NCI-H748 (cell line): ENCODE measurements at regions not wholly inside any gene's neighbourhood (a gene's known extent, or its start where the extent isn't known, plus 50 kb on each side); places are given as distances from the start of the nearest gene placed in this dataset.

Source experiments
- DNase-seq: peaks from one replicate; lab custom pipeline; 2025; ENCODE audit not compliant: unreplicated experiment; lab: John Stamatoyannopoulos, UW

DNA sequence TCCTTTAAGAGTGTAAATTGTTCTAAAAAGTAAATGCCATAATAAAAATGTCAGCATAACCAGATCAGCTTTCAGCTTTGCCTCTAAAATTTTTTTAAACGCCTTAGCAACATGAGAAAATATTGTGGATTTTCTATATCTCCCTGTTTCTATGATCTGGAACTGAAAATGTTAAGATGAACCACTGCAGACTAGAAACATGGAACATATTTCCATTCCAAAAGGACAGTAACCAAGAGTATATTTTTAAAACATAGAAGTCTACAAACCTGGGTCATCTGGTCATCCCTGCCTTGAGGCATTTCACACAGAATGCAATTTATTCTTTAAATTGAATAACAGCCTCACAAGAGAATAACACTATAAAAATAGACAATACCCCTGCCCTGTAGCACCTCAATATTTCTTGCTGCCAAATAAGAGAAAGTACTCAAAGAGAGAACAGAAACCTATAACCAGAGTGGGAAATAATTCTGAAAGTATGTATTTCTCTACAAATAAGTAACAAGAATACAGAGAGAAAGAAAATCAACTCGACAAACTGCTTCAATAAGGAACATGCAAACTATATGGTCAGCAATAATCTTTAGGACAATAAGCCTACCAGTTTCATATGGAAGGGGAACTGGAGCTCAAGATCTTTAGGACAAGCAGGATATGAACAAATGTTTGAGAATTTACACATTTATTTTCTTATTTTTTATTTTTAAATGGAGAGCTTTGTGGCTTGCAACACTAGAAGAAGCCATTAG lies 949.0 kb downstream of the EPHA3 start:
- no peak for DNase-seq

DNA sequence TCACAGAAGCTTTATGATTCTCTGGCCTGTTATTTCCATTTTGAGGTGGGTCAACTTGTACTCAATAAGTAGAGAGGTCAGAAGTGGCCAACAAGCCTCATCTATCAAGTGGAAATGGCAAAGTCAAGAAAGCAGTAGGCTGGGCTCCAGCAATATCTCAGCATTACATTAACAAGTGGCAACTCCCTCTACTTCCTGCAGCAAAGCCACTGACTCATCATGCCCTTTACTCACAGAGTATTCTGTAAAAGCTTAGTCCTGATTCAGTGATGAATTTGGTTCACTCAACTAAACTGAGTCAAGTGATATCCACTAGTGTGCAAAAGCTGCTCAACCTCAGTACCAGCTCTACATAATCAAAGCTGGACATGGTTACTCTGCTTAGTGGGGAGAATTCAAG lies 954.6 kb downstream of the EPHA3 start:
- DNase-seq, result no peak

DNA sequence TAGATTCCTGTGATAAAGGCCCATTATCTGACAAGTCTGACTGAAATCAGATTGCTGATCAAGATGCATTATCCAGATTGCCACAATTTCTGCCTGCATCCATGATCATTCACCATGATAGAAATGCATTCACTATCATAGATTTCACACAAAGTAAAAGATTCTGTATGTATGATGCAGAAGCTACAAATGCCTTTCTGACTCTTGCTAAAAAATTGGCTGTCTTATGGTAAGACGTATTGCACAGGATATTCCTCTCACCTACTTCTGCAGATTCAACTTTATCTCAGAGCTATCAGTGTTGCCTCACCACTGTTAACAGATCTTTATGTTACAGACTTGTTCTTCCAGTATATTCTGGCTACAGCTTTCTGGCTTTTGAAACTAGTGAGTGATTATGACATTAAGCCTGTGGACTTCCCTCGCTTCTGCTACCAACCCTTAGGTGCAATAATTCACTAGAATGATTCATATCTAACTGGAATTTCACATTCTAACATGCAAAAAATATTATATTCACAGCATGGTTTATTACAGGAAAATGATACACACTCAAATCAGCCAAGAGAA lies 955.3 kb downstream of the EPHA3 start:
- no peak for DNase-seq

DNA sequence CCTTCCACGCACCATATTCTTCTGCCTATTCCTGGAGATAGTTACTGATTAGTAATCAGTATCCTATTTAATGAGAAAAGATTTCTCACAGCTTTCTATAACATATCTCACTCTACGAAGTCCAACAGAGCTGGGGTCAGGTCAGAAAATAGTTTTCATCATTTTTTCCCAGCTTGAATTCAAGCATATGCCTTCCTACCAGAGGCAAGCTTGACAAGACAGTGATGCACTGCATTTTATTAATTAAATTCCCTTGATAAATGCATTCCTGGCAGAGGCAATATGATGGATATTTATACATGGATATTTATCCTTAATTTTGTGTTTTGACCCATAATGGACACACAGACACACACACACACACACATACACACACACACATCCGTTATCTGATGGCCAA lies 961.4 kb downstream of the EPHA3 start:
- DNase-seq, result no peak

DNA sequence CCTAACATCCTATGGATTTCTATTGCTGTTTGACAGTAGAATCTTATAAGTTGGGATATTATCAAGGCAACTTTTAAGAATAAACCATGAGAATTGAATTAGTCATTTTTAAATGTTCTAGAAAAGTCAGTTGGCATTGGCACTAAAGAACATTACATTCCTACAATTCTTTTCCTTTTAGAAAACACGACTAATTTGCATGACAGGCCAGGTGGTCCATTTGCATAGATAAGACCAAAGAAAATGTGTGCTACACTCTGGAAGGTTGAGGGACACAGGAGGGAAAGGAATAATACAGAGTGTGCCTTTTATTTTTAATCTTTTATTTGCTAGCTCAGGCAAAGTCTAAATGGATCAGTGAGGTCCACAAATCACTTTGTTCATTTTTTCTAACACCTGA lies 962.3 kb downstream of the EPHA3 start:
- DNase-seq, result no peak

DNA sequence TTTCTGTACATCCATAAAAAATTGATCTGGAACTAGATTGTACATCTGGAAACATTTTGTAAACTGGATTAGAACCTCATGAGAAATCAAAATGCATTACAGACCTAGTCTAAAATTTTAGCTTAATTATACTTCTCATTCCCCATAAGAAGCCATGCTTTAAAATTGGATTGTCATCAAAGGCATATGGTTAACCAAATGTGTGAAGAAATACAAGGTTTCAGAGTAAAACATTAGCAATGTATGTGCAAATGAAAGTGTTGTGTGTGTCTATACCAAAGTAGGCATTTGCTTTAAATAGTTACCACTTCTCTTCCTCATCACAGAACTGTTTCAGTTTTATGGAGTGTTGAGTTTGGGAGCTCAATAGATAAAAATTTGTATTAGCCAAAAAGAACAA lies 968.7 kb downstream of the EPHA3 start:
- DNase-seq, result no peak

DNA sequence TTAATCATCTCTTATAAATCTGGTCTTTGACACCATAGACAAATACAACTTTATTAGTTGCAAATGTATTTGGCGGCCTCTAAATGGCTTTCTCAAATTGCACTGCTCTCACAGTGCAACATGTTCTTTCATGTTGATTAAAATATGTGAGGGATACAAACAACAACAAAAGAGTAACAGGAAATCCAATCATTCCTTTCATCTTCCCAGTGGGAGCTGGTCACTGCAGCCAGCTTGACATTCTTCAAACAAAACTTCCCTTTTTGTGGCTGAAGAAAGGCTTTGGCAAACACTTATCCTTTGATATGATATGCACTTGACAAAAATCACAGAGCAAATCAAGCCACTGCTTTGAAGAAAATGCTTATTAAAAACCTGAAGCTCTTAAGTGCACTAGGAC lies 973.6 kb downstream of the EPHA3 start:
- peak; percentile 63 for DNase-seq

DNA sequence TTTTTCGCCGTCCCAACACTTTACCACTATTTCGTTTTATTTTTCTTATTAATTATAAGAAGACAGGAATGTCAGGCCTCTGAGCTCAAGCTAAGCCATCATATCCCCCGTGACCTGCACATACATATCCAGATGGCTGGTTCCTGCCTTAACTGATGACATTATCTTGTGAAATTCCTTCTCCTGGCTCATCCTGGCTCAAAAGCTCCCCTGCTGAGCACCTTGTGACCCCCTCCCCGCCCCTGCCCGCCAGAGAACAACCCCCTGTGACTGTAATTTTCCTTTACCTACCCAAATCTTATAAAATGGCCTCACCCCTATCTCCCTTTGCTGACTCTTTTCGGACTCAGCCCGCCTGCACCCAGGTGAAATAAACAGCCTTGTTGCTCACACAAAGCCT lies 978.9 kb downstream of the EPHA3 start:
- DNase-seq, result peak; percentile 11

DNA sequence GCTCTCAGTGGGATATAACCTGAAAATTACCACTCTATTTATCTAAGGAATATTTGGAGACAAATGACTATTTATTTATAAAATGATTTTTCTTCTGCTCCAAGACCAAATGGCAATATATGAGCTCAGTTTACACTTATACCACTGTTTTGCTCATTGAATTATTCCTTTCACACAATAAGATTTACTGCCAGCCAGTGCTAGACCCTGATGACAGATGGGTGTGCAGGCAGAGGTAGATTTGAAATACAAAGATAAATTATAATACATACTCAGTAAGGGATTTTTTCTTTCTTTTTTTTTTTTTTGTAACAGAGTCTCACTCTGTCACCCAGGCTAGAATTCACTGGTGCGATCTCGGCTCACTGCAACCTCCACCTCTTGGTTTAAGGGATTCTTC lies 980.3 kb downstream of the EPHA3 start:
- DNase-seq, result no peak

DNA sequence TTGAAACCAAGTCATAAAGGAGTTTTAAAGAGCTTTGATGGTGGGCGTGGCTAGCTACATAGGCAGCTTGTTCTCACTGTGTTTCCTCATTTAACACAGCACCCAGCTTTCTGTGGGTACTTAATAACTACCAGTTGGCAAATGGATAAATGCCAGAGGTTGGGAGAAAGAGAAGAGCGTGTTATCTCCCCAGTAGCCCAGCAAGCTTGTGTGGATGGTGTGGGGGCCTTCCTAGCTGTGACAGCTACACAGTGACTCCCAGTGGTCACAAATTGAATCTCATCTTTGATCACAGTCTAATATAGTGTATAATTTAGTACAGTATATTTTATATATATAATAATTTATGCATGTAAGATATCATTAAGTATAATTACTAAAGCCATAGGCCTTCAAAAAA lies 984.1 kb downstream of the EPHA3 start:
- peak; percentile 97 for DNase-seq

DNA sequence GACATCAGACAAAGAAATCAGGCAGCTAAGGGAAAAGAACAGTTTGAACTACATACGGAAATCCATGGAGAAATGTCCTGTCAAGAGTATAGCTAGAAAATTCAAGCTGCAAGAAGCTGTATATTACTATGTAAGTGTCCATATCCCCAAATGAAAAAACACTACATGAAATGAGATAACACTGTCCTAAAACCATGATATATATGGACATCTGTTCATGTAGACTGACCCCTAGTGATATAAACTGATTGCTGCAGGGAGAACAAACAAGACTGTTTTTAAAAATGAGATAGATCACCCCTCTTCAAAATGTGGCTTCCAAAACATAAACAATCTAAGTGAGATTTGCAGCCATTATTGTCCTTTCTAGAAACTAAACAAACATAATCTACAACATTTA lies 985.6 kb downstream of the EPHA3 start:
- DNase-seq, result peak; percentile 61

DNA sequence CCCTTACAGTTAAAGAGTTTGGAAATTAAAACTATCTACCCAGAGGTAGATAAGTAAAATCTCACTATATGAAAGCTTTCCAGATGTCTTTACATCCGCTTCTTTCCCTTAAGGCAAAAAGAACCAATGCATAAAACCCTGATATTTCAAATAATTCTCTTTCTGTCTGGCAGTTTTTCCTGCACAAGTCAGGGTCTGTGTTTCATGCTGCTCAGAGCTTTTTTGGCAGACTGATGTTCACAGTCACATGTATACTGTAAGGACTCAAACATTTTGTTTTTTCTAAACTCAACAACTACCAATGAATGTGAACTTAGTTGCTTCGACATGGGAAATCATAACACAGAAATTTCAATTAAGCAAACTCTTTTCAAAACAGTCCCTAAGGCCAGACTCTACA lies 988.4 kb downstream of the EPHA3 start:
- DNase-seq, result no peak

DNA sequence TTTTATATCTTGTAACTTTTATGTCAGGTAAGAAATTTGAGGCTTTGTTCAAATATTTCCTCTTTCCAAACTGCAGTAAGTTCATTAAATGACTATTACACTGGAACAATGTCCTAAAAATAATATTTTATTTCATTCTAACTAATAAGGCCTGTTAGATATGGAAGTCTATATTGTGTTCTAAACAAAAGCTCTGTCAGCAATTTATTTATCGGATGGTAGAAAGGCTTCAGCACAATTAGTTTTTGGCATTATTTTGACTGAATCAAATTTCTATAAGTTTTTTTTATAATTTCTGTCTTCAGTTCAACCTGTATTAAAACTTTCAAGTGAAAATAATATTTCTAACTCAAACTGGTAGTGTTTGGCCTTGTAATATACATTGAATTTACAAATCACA lies 992.1 kb downstream of the EPHA3 start:
- no peak for DNase-seq

DNA sequence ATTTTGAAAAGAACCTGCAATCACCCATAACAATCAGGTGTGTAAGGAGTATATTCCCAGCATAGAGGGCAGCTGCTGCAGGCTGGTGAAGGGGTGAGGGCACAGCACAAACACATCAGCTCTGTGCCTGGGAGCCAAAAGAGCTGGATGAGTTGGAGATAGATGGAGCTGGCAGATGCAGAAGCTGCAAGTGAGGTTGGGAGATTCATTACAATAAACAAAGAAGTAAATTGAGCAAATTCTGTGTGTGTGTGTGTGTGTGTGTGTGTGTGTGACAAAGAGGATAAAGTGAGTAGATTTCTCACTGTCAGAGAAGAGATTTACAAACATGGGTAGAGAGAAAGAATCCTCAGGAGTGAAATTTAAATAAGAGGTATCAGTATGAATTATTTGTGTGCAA lies 994.7 kb downstream of the EPHA3 start:
- DNase-seq, result no peak

DNA sequence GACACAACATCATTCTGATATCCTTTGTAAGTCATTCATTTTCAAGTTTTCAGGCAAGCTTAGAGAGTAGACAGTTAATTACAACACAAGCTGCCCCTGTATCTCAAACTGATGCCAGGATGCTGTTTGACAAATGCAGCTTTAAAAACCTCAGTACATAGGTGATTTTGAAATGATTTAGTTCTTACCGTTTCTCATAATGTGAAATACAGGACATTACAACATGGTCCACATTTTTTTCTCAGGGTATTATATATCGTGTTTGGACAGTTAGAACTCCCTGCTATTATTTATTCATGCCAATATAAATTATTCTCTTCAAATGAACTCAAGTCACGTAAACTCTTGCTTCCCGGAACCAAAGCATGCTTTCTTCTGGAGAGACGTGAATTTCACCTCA lies 1013.9 kb downstream of the EPHA3 start:
- no peak for DNase-seq

DNA sequence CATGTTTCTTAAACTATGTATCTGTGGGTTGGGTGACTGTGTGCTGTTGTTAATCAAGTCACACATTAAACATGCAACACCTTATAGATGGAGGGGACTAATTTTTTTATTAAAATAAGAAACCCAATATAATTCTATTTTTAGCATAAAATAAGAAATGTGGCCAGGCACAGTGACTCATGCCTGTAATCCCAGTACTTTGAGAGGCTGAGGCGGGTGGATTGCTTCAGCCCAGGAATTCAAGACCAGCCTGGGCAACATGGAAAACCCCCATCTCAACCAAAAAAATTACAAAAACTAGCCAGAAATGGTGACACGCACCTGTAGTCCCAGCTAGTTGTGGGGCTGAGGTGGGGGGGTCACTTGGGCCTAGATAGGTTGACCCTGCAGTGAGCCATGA lies 1021.0 kb downstream of the EPHA3 start:
- no peak for DNase-seq

DNA sequence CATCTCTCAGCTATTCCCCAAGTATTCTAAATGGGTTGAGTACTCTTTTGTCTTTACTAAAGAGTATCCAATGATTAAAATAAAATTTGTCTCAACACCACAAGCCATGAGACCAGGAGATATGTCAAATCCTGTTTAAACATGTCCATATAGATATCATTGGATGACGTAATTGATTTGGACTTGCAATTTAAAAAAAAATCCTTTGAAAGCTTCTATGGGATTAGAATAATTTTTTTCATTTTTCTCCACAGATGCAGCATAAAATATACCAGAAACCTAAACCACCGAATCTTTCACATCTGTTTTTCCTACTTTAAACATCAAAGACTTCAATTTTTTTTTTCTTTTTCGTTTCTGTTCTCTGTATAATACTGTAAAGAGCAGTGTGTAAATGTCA lies 1022.3 kb downstream of the EPHA3 start:
- no peak for DNase-seq

DNA sequence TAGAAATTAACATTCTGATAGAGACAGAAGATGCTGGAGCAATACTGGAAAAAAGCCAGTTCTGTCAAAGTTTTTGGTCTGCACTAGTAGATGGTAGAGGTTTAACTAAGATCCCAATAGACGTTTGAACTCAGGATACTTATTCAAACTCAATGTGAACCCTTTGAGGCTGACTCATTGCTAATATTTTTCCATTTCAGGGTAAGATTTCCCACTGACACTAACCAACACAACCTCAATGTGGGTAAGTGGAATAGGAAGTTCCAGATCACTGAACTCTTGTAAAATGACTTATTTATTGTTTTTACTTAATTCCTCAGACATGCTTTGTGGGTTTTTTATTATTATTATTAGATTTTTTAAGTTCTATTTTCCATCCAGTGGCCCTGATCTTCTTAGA lies 1024.8 kb downstream of the EPHA3 start:
- DNase-seq, result no peak

DNA sequence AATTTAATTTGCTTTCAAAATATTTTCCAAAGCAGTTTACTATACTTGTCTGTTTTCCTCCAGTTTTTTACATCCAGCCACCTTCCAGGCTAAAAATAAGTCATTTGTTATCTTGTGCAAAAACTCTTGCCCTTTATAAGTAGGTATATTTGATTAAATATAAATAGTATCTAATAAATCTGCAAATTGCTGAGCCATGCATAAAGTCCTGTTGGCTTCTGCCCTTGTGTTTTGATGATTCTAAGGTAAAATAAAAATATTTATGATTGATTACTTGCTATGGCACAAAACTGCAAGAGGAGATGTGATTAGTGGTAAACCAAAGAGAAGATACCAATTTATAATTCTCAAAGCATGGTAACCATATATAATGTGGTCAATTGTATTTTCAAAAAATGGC lies 1026.7 kb downstream of the EPHA3 start:
- DNase-seq, result no peak

DNA sequence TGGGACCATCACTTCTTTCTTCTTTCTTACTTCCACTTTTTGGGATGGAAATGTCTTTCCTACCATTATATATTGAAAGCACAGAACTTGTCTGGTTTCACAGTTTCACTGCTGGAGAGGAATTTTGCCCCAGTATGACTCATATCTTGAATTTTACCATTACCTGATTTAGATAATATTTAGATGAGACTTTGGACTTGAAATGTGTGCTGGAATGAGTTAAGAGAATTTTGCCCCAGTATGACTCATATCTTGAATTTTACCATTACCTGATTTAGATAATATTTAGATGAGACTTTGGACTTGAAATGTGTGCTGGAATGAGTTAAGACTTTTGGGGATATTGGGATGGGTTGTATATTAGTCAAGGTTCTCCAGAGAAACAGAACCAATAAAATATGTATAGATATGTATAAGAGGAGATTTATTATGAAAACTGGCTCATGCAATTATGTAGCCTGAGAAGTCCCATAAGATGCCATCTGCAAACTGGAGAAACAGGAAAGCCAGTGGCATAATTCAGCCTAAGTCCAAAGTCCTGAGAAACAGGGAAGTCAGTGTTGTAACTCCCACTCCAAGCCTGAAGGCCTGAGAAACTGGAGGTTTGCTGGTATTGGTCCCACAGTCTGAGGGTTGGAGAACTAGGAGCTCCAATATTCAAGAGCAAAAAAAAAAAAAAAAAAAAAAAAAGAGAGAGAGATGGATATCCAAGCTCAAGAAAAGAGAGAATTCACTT lies 1029.2 kb downstream of the EPHA3 start:
- no peak for DNase-seq

DNA sequence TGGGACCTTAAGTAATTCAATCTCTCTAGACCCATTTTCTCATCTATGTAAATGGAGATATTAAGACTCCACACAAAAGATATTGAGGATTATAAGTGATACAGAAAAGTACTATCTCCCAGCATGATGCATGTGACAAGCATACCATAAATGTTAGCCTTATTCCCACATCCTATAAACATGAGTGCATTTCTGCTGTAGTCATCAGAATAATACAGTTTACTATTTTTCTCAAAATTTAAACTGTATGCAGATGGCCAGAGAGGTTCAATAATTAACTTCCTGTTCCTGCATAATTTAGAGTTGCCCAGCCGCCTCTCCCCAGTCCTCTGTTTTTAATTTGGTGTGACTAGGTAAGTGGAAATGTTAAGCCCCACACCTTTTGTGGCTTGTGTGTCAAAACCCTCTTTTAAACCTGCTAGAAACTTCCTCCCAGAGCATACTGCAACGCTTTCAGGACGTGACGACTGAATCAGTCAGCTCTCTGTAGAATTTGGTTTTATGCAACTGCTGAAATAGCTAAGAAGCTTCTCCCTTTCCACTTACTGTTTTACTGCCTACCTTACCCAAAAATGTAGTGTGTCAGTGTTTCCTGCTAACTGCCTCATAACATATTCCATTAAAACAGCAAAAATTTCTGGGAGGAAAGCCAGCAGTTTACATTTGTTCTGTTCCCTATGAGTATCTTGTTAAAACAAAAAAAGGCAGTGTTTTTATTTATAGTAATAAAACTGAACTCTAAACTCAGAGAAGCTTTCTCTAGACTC lies 1037.9 kb downstream of the EPHA3 start:
- DNase-seq, result no peak

DNA sequence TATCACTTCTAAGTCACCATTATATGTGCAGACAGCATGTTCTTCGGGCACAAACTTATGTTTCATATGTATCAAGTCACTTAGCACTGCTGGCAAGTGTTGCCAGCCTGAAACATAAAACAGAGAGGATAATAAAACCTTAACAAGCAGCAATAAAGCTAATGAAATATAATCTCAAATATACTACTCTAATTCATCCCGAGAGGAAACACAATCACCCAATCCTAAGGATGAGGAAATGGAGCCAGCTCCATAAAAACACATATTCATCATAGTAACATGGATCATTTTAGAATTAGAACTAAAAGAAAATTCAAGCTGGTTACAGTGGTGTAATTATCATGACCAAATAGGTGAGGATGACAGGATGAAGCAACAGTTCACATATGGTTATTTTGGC lies 1072.7 kb downstream of the EPHA3 start:
- no peak for DNase-seq
